ENCODE measurements at regions not wholly inside any gene's neighbourhood (a gene's known extent, or its start where the extent isn't known, plus 50 kb on each side); places are given as distances from the start of the nearest gene placed in this dataset.

DNA sequence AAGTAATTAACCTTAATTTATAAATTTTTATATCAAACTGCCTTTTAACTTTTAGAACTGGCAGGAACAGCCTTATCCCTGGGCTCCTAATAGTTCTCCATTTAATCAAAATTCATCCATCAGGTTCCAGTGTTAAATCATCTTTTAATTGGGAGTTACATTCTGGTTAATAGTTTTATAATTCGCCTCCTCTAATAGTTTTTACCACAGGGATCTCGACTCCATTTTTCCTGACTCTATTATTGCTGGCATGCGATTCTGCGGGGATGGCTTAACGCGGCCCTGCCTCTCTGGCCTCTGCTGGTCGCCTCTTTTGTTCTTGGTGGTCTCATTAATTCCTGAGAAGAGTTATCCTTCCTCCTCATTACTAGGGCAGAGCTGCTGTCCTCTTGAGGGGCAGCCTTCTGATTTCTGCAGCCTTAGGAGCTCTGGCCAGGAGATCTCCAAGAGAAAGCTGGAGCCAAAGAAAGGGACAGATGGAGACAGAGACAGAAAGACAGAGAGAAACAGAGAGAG, 71.1 kb downstream of the MRM1 start:
- TF ChIP-seq CTCF (IDR thresholded peaks at IDR 0.05; ENCODE audit: control insufficient read depth, insufficient read depth, low read depth, low read length, missing control alignments), result no peak
- no peak for DNase-seq (ENCODE audit: low read depth)
- H3K4me3 ChIP-seq (ENCODE audit: control insufficient read depth, low read depth, low read length), result no peak overlapping the region

DNA sequence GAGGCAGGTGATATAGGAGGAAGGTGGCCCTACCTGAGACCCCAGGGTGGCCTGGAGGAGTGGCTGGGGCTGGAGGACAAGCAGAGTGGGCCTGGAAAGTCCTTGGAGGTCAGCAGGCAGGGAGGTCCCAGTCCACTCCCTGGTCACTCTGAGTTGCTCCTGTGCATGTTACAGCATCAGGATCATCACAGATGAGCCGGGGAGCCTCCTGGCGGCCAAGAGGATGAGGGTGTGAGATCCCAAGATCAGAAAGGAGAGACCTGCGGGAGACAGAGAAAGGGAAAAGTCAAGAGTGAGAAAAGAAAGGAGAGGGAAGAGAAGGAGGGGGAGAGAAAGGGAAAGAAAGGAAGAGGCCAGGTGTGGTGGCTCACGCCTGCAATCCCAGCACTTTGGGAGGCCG, 71.7 kb downstream of the MRM1 start:
- TF ChIP-seq CTCF (IDR thresholded peaks at IDR 0.05; ENCODE audit: control insufficient read depth, insufficient read depth, low read depth, low read length, missing control alignments), result no peak
- no peak overlapping the region for H3K4me3 ChIP-seq (ENCODE audit: control insufficient read depth, low read depth, low read length)
- no peak for DNase-seq (ENCODE audit: low read depth)

- no peak for TF ChIP-seq CTCF (IDR thresholded peaks at IDR 0.05; ENCODE audit: control insufficient read depth, insufficient read depth, low read depth, low read length, missing control alignments)
- no peak for DNase-seq (ENCODE audit: low read depth)
- H3K4me3 ChIP-seq (ENCODE audit: control insufficient read depth, low read depth, low read length), result no peak overlapping the region
These were observed 72.4 kb downstream of the MRM1 start for GRCh38 chr17:36673637-36674277.

GRCh38 chr17:36674278-36674650, 72.9 kb downstream of the MRM1 start:
- H3K4me3 ChIP-seq (ENCODE audit: control insufficient read depth, low read depth, low read length), result no peak overlapping the region
- no peak for TF ChIP-seq CTCF (IDR thresholded peaks at IDR 0.05; ENCODE audit: control insufficient read depth, insufficient read depth, low read depth, low read length, missing control alignments)
- no peak for DNase-seq (ENCODE audit: low read depth)

- no peak for DNase-seq (ENCODE audit: low read depth)
- H3K4me3 ChIP-seq (ENCODE audit: control insufficient read depth, low read depth, low read length), result no peak overlapping the region
- TF ChIP-seq CTCF (IDR thresholded peaks at IDR 0.05; ENCODE audit: control insufficient read depth, insufficient read depth, low read depth, low read length, missing control alignments), result no peak
These were observed 73.9 kb downstream of the MRM1 start for GRCh38 chr17:36675250-36675649.

GRCh38 chr17:36675786-36676185, 74.4 kb downstream of the MRM1 start:
- no peak for DNase-seq (ENCODE audit: low read depth)
- no peak for TF ChIP-seq CTCF (IDR thresholded peaks at IDR 0.05; ENCODE audit: control insufficient read depth, insufficient read depth, low read depth, low read length, missing control alignments)
- no peak overlapping the region for H3K4me3 ChIP-seq (ENCODE audit: control insufficient read depth, low read depth, low read length)

Measured in AG09309 (cell line).